PC-3 (cell line): ENCODE measurements at regions not wholly inside any gene's neighbourhood (a gene's known extent, or its start where the extent isn't known, plus 50 kb on each side); places are given as distances from the start of the nearest gene placed in this dataset.

ENCODE experiments used
- ATAC-seq: fragments of 200-7000 bp; cut with Tn5 transposase; 2 replicates; pipeline ENCODE4 v1.9.1; 2020; ENCODE audit warnings: mild to moderate bottlenecking, moderate library complexity
- BruUV-seq: library from RNA; stranded (reverse); fragments of 400-500 nt; replicated peaks from 2 replicates; lab custom pipeline; 2021; lab: Mats Ljungman, UMichigan
- CTCF ChIA-PET: fragments of 300-600 bp; sonication (Branson Sonifier 250); formaldehyde crosslinking; loops from one replicate; lab custom pipeline; 2022; ENCODE audit warnings: antibody characterized with exemption; lab: Charles Lee
- POLR2A ChIA-PET: fragments of 300-600 bp; sonication (Branson Sonifier 250); formaldehyde crosslinking; loops from one replicate; lab custom pipeline; 2022; ENCODE audit warnings: antibody characterized with exemption; ENCODE audit not compliant: unreplicated experiment; lab: Charles Lee
- DNase-seq: peaks from one replicate; pipeline ENCODE4 v3.0.0-alpha.2; 2015
- H2AFZ ChIP-seq: fragments of 300-600 bp; sonication (generic); 2 replicates; pipeline ENCODE4 v1.6.0; 2016; ENCODE audit warnings: antibody characterized with exemption, low read length
- H3F3A ChIP-seq: fragments of 300-600 bp; sonication (generic); one replicate; pipeline ENCODE4 v1.6.0; 2017; ENCODE audit warnings: antibody characterized with exemption, low read length, control low read depth, mild to moderate bottlenecking; ENCODE audit not compliant: unreplicated experiment
- H3K27ac ChIP-seq: fragments of 300-600 bp; sonication (generic); 2 replicates; pipeline ENCODE4 v1.5.1; 2016; ENCODE audit warnings: mild to moderate bottlenecking, low read length
- H3K27me3 ChIP-seq: fragments of 300-600 bp; sonication (generic); 2 replicates; pipeline ENCODE4 v1.6.1; 2016; ENCODE audit warnings: low read length, mixed read lengths
- H3K36me3 ChIP-seq: fragments of 300-600 bp; sonication (generic); 2 replicates; pipeline ENCODE4 v1.6.1; 2016; ENCODE audit warnings: low read depth, mixed run types, low read length, mixed read lengths
- H3K4me1 ChIP-seq: fragments of 300-600 bp; sonication (generic); 2 replicates; pipeline ENCODE4 v1.5.1; 2016; ENCODE audit warnings: low read length; ENCODE audit not compliant: insufficient read depth
- H3K4me2 ChIP-seq: fragments of 300-600 bp; sonication (generic); 2 replicates; pipeline ENCODE4 v1.6.0; 2016; ENCODE audit warnings: low read length
- H3K4me3 ChIP-seq: fragments of 300-600 bp; sonication (generic); 2 replicates; pipeline ENCODE4 v1.5.1; 2016; ENCODE audit warnings: mild to moderate bottlenecking, low read length, mixed read lengths
- H3K79me2 ChIP-seq: fragments of 300-600 bp; sonication (generic); 2 replicates; pipeline ENCODE4 v1.6.1; 2017; ENCODE audit warnings: low read length, mixed read lengths
- H3K9ac ChIP-seq: fragments of 300-600 bp; sonication (generic); 2 replicates; pipeline ENCODE4 v1.6.0; 2016; ENCODE audit warnings: mild to moderate bottlenecking, low read length
- H3K9me2 ChIP-seq: fragments of 300-600 bp; sonication (generic); replicated peaks from 2 replicates; pipeline ENCODE4 v1.6.1; 2016; ENCODE audit warnings: mixed run types, low read length, mixed read lengths
- H3K9me3 ChIP-seq: fragments of 300-600 bp; sonication (generic); 2 replicates; pipeline ENCODE4 v1.6.1; 2016; ENCODE audit warnings: low read length, mixed read lengths
- H4K20me1 ChIP-seq: fragments of 300-600 bp; sonication (generic); 2 replicates; pipeline ENCODE4 v1.6.1; 2016; ENCODE audit warnings: low read length, mixed read lengths
- CTCF ChIP-seq: fragments of 300-600 bp; sonication (generic); conservative IDR thresholded peaks from 2 replicates; pipeline ENCODE4 v1.5.1; 2017; ENCODE audit warnings: antibody characterized with exemption, low read depth, mild to moderate bottlenecking, low read length
- EZH2 ChIP-seq: fragments of 300-600 bp; sonication (generic); IDR thresholded peaks from one replicate; pipeline ENCODE4 v1.6.1; 2017; ENCODE audit warnings: antibody characterized with exemption, mild to moderate bottlenecking, low read length; ENCODE audit not compliant: unreplicated experiment
- EZH2phosphoT487 ChIP-seq: fragments of 300-600 bp; sonication (generic); IDR thresholded peaks from 2 replicates; pipeline ENCODE4 v1.6.1; 2018; ENCODE audit warnings: mild to moderate bottlenecking, antibody characterized with exemption, low read length, borderline replicate concordance
- intact Hi-C: fragments of 100-400 bp; cut with micrococcal nuclease; formaldehyde crosslinking; loops from 2 replicates; pipeline ENCODE4 v1.9.0; 2023

- ChIA-PET CTCF (no interaction called here), POLR2A (no interaction called here)
- H3K9me3 ChIP-seq, result no peaks in the 10 kb centered on the region
- H3K9me2 ChIP-seq, result no peaks in the 10 kb centered on the region
- H3K79me2 ChIP-seq, result no peaks in the 10 kb centered on the region
- ATAC-seq (no peak), DNase-seq (no peak)
- no TSS peak for BruUV-seq
- H3K27me3 ChIP-seq, result no peaks in the 10 kb centered on the region
- H3F3A ChIP-seq, result no peaks in the 10 kb centered on the region
- H3K4me2 ChIP-seq, result no peak overlapping the region
- TF ChIP-seq EZH2phosphoT487 (no peak), CTCF (no peak), EZH2 (no peak)
- no peaks in the 10 kb centered on the region for H3K4me1 ChIP-seq
- H3K4me3 ChIP-seq, result no peak overlapping the region
- H3K27ac ChIP-seq, result no peak overlapping the region
- intact Hi-C loops, result no loop called here
- H4K20me1 ChIP-seq, result no peaks in the 10 kb centered on the region
- no peak overlapping the region for H3K9ac ChIP-seq
- H2AFZ ChIP-seq, result no peak overlapping the region
- H3K36me3 ChIP-seq, result no peaks in the 10 kb centered on the region
Measured at GRCh38 chr7:114842551-114843065, 79.3 kb upstream of the MDFIC start.

- no peak for TF ChIP-seq CTCF
- no peak for TF ChIP-seq EZH2
- TF ChIP-seq EZH2phosphoT487, result no peak
- POLR2A ChIA-PET, result no interaction called here
- H3K9me2 ChIP-seq, result no peaks in the 10 kb centered on the region
- DNase-seq (no peak), ATAC-seq (no peak)
- no peak overlapping the region for H3K27ac ChIP-seq
- no peak overlapping the region for H3K9ac ChIP-seq
- H4K20me1 ChIP-seq, result no peaks in the 10 kb centered on the region
- no peaks in the 10 kb centered on the region for H3K36me3 ChIP-seq
- H3K9me3 ChIP-seq, result no peaks in the 10 kb centered on the region
- H3K27me3 ChIP-seq, result no peaks in the 10 kb centered on the region
- CTCF ChIA-PET, result no interaction called here
- H3K4me2 ChIP-seq, result no peak overlapping the region
- H3K4me1 ChIP-seq, result no peaks in the 10 kb centered on the region
- H3K79me2 ChIP-seq, result no peaks in the 10 kb centered on the region
- BruUV-seq, result no TSS peak
- H3F3A ChIP-seq, result no peaks in the 10 kb centered on the region
- intact Hi-C loops, result no loop called here
- H2AFZ ChIP-seq, result no peak overlapping the region
- H3K4me3 ChIP-seq, result no peak overlapping the region
Measured at GRCh38 chr7:114843102-114843501, 78.8 kb upstream of the MDFIC start.

GRCh38 chr7:114851406-114852061 is 70.4 kb upstream of the MDFIC start:
- BruUV-seq, result no TSS peak
- no peaks in the 10 kb centered on the region for H3K4me1 ChIP-seq
- H3K4me2 ChIP-seq, result no peak overlapping the region
- H3K9me3 ChIP-seq, result no peaks in the 10 kb centered on the region
- H3K9me2 ChIP-seq, result no peaks in the 10 kb centered on the region
- H3F3A ChIP-seq, result no peaks in the 10 kb centered on the region
- intact Hi-C loops, result no loop called here
- no peak for TF ChIP-seq CTCF
- TF ChIP-seq EZH2, result no peak
- no peak for TF ChIP-seq EZH2phosphoT487
- no peak overlapping the region for H3K9ac ChIP-seq
- ATAC-seq (no peak), DNase-seq (no peak)
- H3K27ac ChIP-seq, result no peak overlapping the region
- CTCF ChIA-PET, result interaction anchor here (0.6 kb wide), 1 partner anchor 302 kb away, joined by 3 read pairs; no protein-coding TSS in a partner anchor
- H3K79me2 ChIP-seq, result no peaks in the 10 kb centered on the region
- H3K27me3 ChIP-seq, result no peaks in the 10 kb centered on the region
- H3K4me3 ChIP-seq, result no peak overlapping the region
- no peaks in the 10 kb centered on the region for H3K36me3 ChIP-seq
- H2AFZ ChIP-seq, result no peak overlapping the region
- H4K20me1 ChIP-seq, result no peaks in the 10 kb centered on the region
- POLR2A ChIA-PET, result no interaction called here
